Activated T-cell treated with anti-CD3 and anti-CD28 coated beads, Interleukin-2, amount 50 U/mL, for 72 hours (primary cell): ENCODE measurements at regions not wholly inside any gene's neighbourhood (a gene's known extent, or its start where the extent isn't known, plus 50 kb on each side); places are given as distances from the start of the nearest gene placed in this dataset.

Experiments used
- ATAC-seq, 2 donors: fragments of 150-1000 bp; cut with Tn5 transposase; replicated peaks in 1 of 2; 2 replicates each; pipeline ENCODE4 v1.10.0; 2021; ENCODE audit warnings: moderate library complexity in 2 of 2, mild to moderate bottlenecking in 1 of 2
- DNase-seq, 2 donors: peaks; one replicate each; pipeline ENCODE4 v3.0.0; 2021 to 2022; ENCODE audit warnings: mixed read lengths in 1 of 2
- H3K27ac Mint-ChIP-seq: one replicate; pipeline ENCODE4 v1.8.0; 2022; ENCODE audit warnings: mild to moderate bottlenecking, moderate library complexity, mixed read lengths
- H3K27me3 Mint-ChIP-seq: one replicate; pipeline ENCODE4 v1.8.0; 2022; ENCODE audit warnings: low read depth, mixed read lengths
- H3K36me3 Mint-ChIP-seq, 2 donors: one replicate each; pipeline ENCODE4 v1.8.0; 2022; ENCODE audit warnings: mixed read lengths in 2 of 2, mild to moderate bottlenecking in 1 of 2; ENCODE audit not compliant: insufficient read depth in 2 of 2
- H3K4me1 Mint-ChIP-seq: one replicate; pipeline ENCODE4 v1.8.0; 2022; ENCODE audit warnings: low read depth, mixed read lengths
- H3K4me3 Mint-ChIP-seq, 2 donors: one replicate each; pipeline ENCODE4 v1.8.0; 2022; ENCODE audit warnings: mild to moderate bottlenecking in 2 of 2, mixed read lengths in 2 of 2, moderate library complexity in 2 of 2
- H3K9me3 Mint-ChIP-seq, 2 donors: one replicate each; pipeline ENCODE4 v1.8.0; 2022; ENCODE audit warnings: mixed read lengths in 2 of 2

DNA sequence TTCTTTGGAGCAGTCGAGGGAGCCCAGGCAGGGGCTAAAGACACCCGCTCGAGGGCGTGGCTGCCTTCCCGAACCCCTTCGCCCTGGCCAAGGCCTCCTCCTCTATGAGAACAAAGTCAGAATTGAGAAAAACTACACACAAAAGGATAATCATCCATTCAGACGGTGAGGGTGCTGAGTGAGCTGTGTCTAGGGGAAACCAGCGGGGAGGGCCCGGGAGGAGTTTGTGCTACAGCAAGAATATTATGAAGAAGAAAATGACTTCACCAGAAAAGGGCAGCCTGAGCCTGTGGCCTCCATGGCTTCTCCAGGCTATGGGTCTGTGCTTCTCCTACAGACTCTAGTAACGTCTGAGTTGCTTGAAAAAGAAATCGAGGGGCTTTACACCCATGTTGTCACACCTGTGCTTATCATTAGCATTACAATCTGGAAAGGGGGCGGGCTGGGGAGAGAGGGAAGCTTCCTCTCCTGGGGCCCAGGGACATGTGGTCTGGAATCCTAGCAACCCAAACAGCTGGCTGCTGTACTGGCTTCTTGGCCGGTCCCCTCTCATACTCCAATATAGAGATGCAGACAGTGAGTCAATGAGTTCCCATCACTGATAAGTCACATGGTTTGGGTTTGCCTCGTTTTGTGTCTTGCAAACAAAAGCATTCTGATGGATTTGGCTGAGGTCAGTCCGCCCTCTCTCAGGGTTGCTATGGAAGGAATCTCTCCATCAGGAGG, 52.0 kb upstream of the ARL4C start:
- no peaks in the 10 kb centered on the region for H3K9me3 Mint-ChIP-seq
- ATAC-seq (no peak), DNase-seq (no peak)
- H3K36me3 Mint-ChIP-seq = no peaks in the 10 kb centered on the region
- H3K27me3 Mint-ChIP-seq = peaks cover 38% of the 10 kb centered on the region
- no peak overlapping the region for H3K27ac Mint-ChIP-seq
- peaks cover 9% of the 10 kb centered on the region for H3K4me1 Mint-ChIP-seq
- H3K4me3 Mint-ChIP-seq = no peak overlapping the region

DNA sequence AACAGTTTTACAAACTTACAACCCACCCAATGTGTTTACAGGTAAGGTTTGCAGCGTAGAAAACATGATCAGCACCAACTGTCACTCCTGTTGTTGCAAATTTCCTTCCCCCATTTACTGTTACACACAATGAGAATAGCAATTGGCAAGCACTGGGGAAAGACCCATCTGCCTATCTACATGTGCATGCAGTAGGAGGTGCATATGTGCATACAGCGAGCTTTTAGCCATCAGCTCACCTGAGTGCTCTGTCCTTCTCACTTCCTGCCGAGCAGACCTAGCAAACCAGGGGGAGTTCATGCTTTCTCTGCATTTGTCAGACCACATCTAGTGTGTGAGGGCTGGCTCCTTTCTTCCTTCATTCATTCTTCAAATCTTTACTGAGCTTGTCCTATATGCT, 49.9 kb upstream of the ARL4C start:
- Mint-ChIP-seq H3K9me3 (no peaks in the 10 kb centered on the region), H3K4me3 (no peak overlapping the region), H3K27ac (no peak overlapping the region), H3K36me3 (no peaks in the 10 kb centered on the region), H3K4me1 (peaks cover 9% of the 10 kb centered on the region), H3K27me3 (peaks cover 42% of the 10 kb centered on the region)
- ATAC-seq = no peak
- no peak for DNase-seq
